Esophagus muscularis mucosa (tissue), 4 donors: ENCODE measurements at regions not wholly inside any gene's neighbourhood (a gene's known extent, or its start where the extent isn't known, plus 50 kb on each side); places are given as distances from the start of the nearest gene placed in this dataset.

ENCODE experiments used
- DNase-seq: peaks from one replicate; pipeline ENCODE4 v3.0.0-alpha.2; 2017; ENCODE audit errors: extremely low spot score
- H3K27ac ChIP-seq, 4 donors: fragments of 200-600 bp; sonication (generic); replicated peaks in 1 of 4; 1 replicate in 3 of 4; 2 replicates in 1 of 4; pipeline ENCODE4 v1.5.1; 2016 to 2019; ENCODE audit warnings: mild to moderate bottlenecking in 1 of 4
- H3K27me3 ChIP-seq, 4 donors: fragments of 200-600 bp; sonication (generic); one replicate each; pipeline versions ENCODE4 v1.5.1 to v1.6.0; 2016 to 2019
- H3K36me3 ChIP-seq, 4 donors: fragments of 200-600 bp; sonication (generic); one replicate each; pipeline ENCODE4 v1.5.1; 2016 to 2019
- H3K4me1 ChIP-seq, 4 donors: fragments of 200-600 bp; sonication (generic); one replicate each; pipeline ENCODE4 v1.5.1; 2016 to 2019
- H3K4me3 ChIP-seq, 4 donors: fragments of 200-600 bp; sonication (generic); 1 replicate in 2 of 4; 2 replicates in 2 of 4; pipeline ENCODE4 v1.5.1; 2016 to 2019; ENCODE audit warnings: mild to moderate bottlenecking in 4 of 4, moderate library complexity in 1 of 4
- H3K9me3 ChIP-seq, 4 donors: fragments of 200-600 bp; sonication (generic); 1 replicate in 3 of 4; 2 replicates in 1 of 4; pipeline ENCODE4 v1.5.1; 2016 to 2019
- CTCF ChIP-seq, 3 experiments: fragments of 200-600 bp in 2 of 3; fragments of 450-650 bp in 1 of 3; sonication (generic) in 2 of 3; IDR thresholded peaks; one replicate each; pipeline ENCODE4 v1.5.1; 2017 to 2019; ENCODE audit warnings: antibody characterized with exemption in 3 of 3, mild to moderate bottlenecking in 2 of 3, moderate library complexity in 1 of 3
- EP300 ChIP-seq: sonication (generic); formaldehyde crosslinking; IDR thresholded peaks from one replicate; pipeline ENCODE4 v1.6.1; 2017; ENCODE audit warnings: antibody characterized with exemption
- POLR2A ChIP-seq: fragments of 450-650 bp; IDR thresholded peaks from one replicate; pipeline ENCODE4 v1.6.1; 2017; ENCODE audit warnings: antibody characterized with exemption, moderate library complexity, mild to moderate bottlenecking, low read depth
- POLR2AphosphoS5 ChIP-seq, 2 donors: sonication (generic); formaldehyde crosslinking; IDR thresholded peaks; one replicate each; pipeline ENCODE4 v1.6.1; 2017; ENCODE audit warnings: antibody characterized with exemption in 2 of 2
- WGBS: methylation state at CpG from one replicate; pipeline ENCODE4 v1.1.5; 2018; 5-methylcytosine and 5-hydroxymethylcytosine counted together
- intact Hi-C: fragments of 100-400 bp; cut with DNase I; formaldehyde crosslinking; loops from one replicate; pipeline ENCODE4 v1.15.1; 2023

GRCh38 chr13:81133066-81133465 lies 792.1 kb upstream of the SPRY2 start:
- Histone ChIP-seq H3K36me3 (no peaks in the 10 kb centered on the region), H3K4me1 (no peaks in the 10 kb centered on the region), H3K27ac (no peak overlapping the region), H3K4me3 (no peak overlapping the region), H3K9me3 (no peaks in the 10 kb centered on the region), H3K27me3 (no peaks in the 10 kb centered on the region)
- no peak for DNase-seq
- TF ChIP-seq CTCF (IDR thresholded peaks at IDR 0.05) (no peak), EP300 (no peak), POLR2A (no peak), POLR2AphosphoS5 (IDR thresholded peaks at IDR 0.05) (no peak)
- 85% methylated on average over 1 of the region's 1 CpG for WGBS
- intact Hi-C loops, result no loop called here

GRCh38 chr13:81117416-81117815 lies 776.5 kb upstream of the SPRY2 start:
- intact Hi-C loops, result no loop called here
- no peak overlapping the region for H3K4me3 ChIP-seq
- H3K9me3 ChIP-seq, result no peaks in the 10 kb centered on the region
- no peak overlapping the region for H3K27ac ChIP-seq
- no peaks in the 10 kb centered on the region for H3K4me1 ChIP-seq
- no peaks in the 10 kb centered on the region for H3K27me3 ChIP-seq
- H3K36me3 ChIP-seq, result no peaks in the 10 kb centered on the region
- no peak for TF ChIP-seq CTCF (IDR thresholded peaks at IDR 0.05)
- TF ChIP-seq EP300, result no peak
- no peak for TF ChIP-seq POLR2AphosphoS5 (IDR thresholded peaks at IDR 0.05)
- TF ChIP-seq POLR2A, result no peak
- DNase-seq, result no peak

GRCh38 chr13:81116461-81117282 lies 775.7 kb upstream of the SPRY2 start:
- intact Hi-C loops, result no loop called here
- Histone ChIP-seq H3K9me3 (no peaks in the 10 kb centered on the region), H3K27ac (no peak overlapping the region), H3K4me3 (no peak overlapping the region), H3K4me1 (no peaks in the 10 kb centered on the region), H3K27me3 (no peaks in the 10 kb centered on the region), H3K36me3 (no peaks in the 10 kb centered on the region)
- DNase-seq, result no peak
- TF ChIP-seq EP300 (no peak), POLR2AphosphoS5 (IDR thresholded peaks at IDR 0.05) (no peak), CTCF (IDR thresholded peaks at IDR 0.05) (no peak), POLR2A (no peak)
- 83% methylated on average over 5 of the region's 5 CpGs for WGBS

- intact Hi-C loops, result no loop called here
These were observed 768.1 kb upstream of the SPRY2 start for GRCh38 chr13:81109026-81109425.

More at GRCh38 chr13:81109026-81109425, 768.1 kb upstream of the SPRY2 start:
- no peaks in the 10 kb centered on the region for H3K27me3 ChIP-seq
- H3K27ac ChIP-seq, result no peak overlapping the region
- H3K4me3 ChIP-seq, result no peak overlapping the region
- DNase-seq, result no peak
- 89% methylated on average over 1 of the region's 1 CpG for WGBS
- no peaks in the 10 kb centered on the region for H3K4me1 ChIP-seq
- TF ChIP-seq EP300 (no peak), POLR2AphosphoS5 (IDR thresholded peaks at IDR 0.05) (no peak), CTCF (IDR thresholded peaks at IDR 0.05) (no peak), POLR2A (no peak)
- H3K9me3 ChIP-seq, result no peaks in the 10 kb centered on the region
- no peaks in the 10 kb centered on the region for H3K36me3 ChIP-seq
